ENCODE measurements at regions not wholly inside any gene's neighbourhood (a gene's known extent, or its start where the extent isn't known, plus 50 kb on each side); places are given as distances from the start of the nearest gene placed in this dataset.

- Histone ChIP-seq H3K79me2 (ENCODE audit: control insufficient read depth, insufficient read depth, low read length) (no peaks in the 10 kb centered on the region), H3K9ac (ENCODE audit: insufficient read depth, low read length) (no peak overlapping the region), H4K20me1 (ENCODE audit: control insufficient read depth, extremely low read depth, insufficient read depth, low read length) (no peaks in the 10 kb centered on the region), H3K27ac (ENCODE audit: insufficient read depth, low read length) (no peak overlapping the region), H2AFZ (ENCODE audit: low read length) (no peak overlapping the region), H3K9me3 (ENCODE audit: control insufficient read depth, insufficient read depth, low read depth, low read length) (no peaks in the 10 kb centered on the region), H3K36me3 (ENCODE audit: control insufficient read depth, insufficient read depth, low read length) (no peaks in the 10 kb centered on the region), H3K27me3 (ENCODE audit: control insufficient read depth, insufficient read depth, low read length) (no peaks in the 10 kb centered on the region), H3K4me1 (ENCODE audit: control insufficient read depth, extremely low read depth, insufficient read depth, low read length) (no peaks in the 10 kb centered on the region), H3K4me2 (ENCODE audit: extremely low read depth, insufficient read depth, low read length) (no peak overlapping the region), H3K4me3 (replicated peaks in 1 of 4; ENCODE audit: control extremely low read depth in 1 of 4, insufficient read depth in 1 of 4, low read depth in 3 of 4, low read length in 4 of 4) (no peak overlapping the region)
- no peak for DNase-seq (ENCODE audit: low read depth in 2 of 2)
- no peak for TF ChIP-seq CTCF (conservative IDR thresholded peaks at IDR 0.05 in 1 of 2, IDR thresholded peaks at IDR 0.05 in 1 of 2; ENCODE audit: low read depth in 1 of 2, low read length in 2 of 2)
- TF ChIP-seq EZH2 (IDR thresholded peaks at IDR 0.05; ENCODE audit: low read length, missing control alignments) = no peak
These were observed 375.3 kb downstream of the SEC23A start for GRCh38 chr14:38727731-38728130.

GRCh38 chr14:38724621-38725020, 378.4 kb downstream of the SEC23A start:
- TF ChIP-seq EZH2 (IDR thresholded peaks at IDR 0.05; ENCODE audit: low read length, missing control alignments) = no peak
- TF ChIP-seq CTCF (conservative IDR thresholded peaks at IDR 0.05 in 1 of 2, IDR thresholded peaks at IDR 0.05 in 1 of 2; ENCODE audit: low read depth in 1 of 2, low read length in 2 of 2) = no peak
- H3K4me1 ChIP-seq (ENCODE audit: control insufficient read depth, extremely low read depth, insufficient read depth, low read length) = no peaks in the 10 kb centered on the region
- no peak overlapping the region for H3K4me2 ChIP-seq (ENCODE audit: extremely low read depth, insufficient read depth, low read length)
- no peak overlapping the region for H3K27ac ChIP-seq (ENCODE audit: insufficient read depth, low read length)
- H3K4me3 ChIP-seq (replicated peaks in 1 of 4; ENCODE audit: control extremely low read depth in 1 of 4, insufficient read depth in 1 of 4, low read depth in 3 of 4, low read length in 4 of 4) = no peak overlapping the region
- H3K9me3 ChIP-seq (ENCODE audit: control insufficient read depth, insufficient read depth, low read depth, low read length) = no peaks in the 10 kb centered on the region
- no peaks in the 10 kb centered on the region for H4K20me1 ChIP-seq (ENCODE audit: control insufficient read depth, extremely low read depth, insufficient read depth, low read length)
- H3K27me3 ChIP-seq (ENCODE audit: control insufficient read depth, insufficient read depth, low read length) = no peaks in the 10 kb centered on the region
- no peak overlapping the region for H3K9ac ChIP-seq (ENCODE audit: insufficient read depth, low read length)
- DNase-seq (ENCODE audit: low read depth in 2 of 2) = no peak
- H3K36me3 ChIP-seq (ENCODE audit: control insufficient read depth, insufficient read depth, low read length) = no peaks in the 10 kb centered on the region
- no peak overlapping the region for H2AFZ ChIP-seq (ENCODE audit: low read length)
- no peaks in the 10 kb centered on the region for H3K79me2 ChIP-seq (ENCODE audit: control insufficient read depth, insufficient read depth, low read length)

GRCh38 chr14:38723959-38724358, 379.1 kb downstream of the SEC23A start:
- no peak overlapping the region for H3K27ac ChIP-seq (ENCODE audit: insufficient read depth, low read length)
- no peaks in the 10 kb centered on the region for H4K20me1 ChIP-seq (ENCODE audit: control insufficient read depth, extremely low read depth, insufficient read depth, low read length)
- no peaks in the 10 kb centered on the region for H3K36me3 ChIP-seq (ENCODE audit: control insufficient read depth, insufficient read depth, low read length)
- H3K9me3 ChIP-seq (ENCODE audit: control insufficient read depth, insufficient read depth, low read depth, low read length) = no peaks in the 10 kb centered on the region
- no peak overlapping the region for H2AFZ ChIP-seq (ENCODE audit: low read length)
- no peaks in the 10 kb centered on the region for H3K27me3 ChIP-seq (ENCODE audit: control insufficient read depth, insufficient read depth, low read length)
- no peaks in the 10 kb centered on the region for H3K4me1 ChIP-seq (ENCODE audit: control insufficient read depth, extremely low read depth, insufficient read depth, low read length)
- DNase-seq (ENCODE audit: low read depth in 2 of 2) = peak in 1 of 2 donors; percentile 18
- no peak for TF ChIP-seq EZH2 (IDR thresholded peaks at IDR 0.05; ENCODE audit: low read length, missing control alignments)
- TF ChIP-seq CTCF (conservative IDR thresholded peaks at IDR 0.05 in 1 of 2, IDR thresholded peaks at IDR 0.05 in 1 of 2; ENCODE audit: low read depth in 1 of 2, low read length in 2 of 2) = no peak
- H3K9ac ChIP-seq (ENCODE audit: insufficient read depth, low read length) = no peak overlapping the region
- no peaks in the 10 kb centered on the region for H3K79me2 ChIP-seq (ENCODE audit: control insufficient read depth, insufficient read depth, low read length)
- no peak overlapping the region for H3K4me3 ChIP-seq (replicated peaks in 1 of 4; ENCODE audit: control extremely low read depth in 1 of 4, insufficient read depth in 1 of 4, low read depth in 3 of 4, low read length in 4 of 4)
- H3K4me2 ChIP-seq (ENCODE audit: extremely low read depth, insufficient read depth, low read length) = no peak overlapping the region

Measured in fibroblast of lung (primary cell).